Ishikawa (cell line): ENCODE measurements at regions not wholly inside any gene's neighbourhood (a gene's known extent, or its start where the extent isn't known, plus 50 kb on each side); places are given as distances from the start of the nearest gene placed in this dataset.

Source experiments
- CEBPB ChIP-seq: IDR thresholded peaks from 2 replicates; pipeline ENCODE4 v1.6.1; 2012
- CREB1 ChIP-seq: IDR thresholded peaks from 2 replicates; pipeline ENCODE4 v1.6.1; 2012; ENCODE audit warnings: low read depth
- EGR1 ChIP-seq: IDR thresholded peaks from 2 replicates; pipeline ENCODE4 v1.6.1; 2012
- EP300 ChIP-seq: IDR thresholded peaks from 2 replicates; pipeline ENCODE4 v1.6.1; 2012; ENCODE audit warnings: borderline replicate concordance
- FOXM1 ChIP-seq: IDR thresholded peaks from 2 replicates; pipeline ENCODE4 v1.6.1; 2012; ENCODE audit warnings: low read depth, borderline replicate concordance
- NFIC ChIP-seq: IDR thresholded peaks from 2 replicates; pipeline ENCODE4 v1.6.1; 2012
- RAD21 ChIP-seq: IDR thresholded peaks from 2 replicates; pipeline ENCODE4 v1.6.1; 2012; ENCODE audit warnings: low read depth
- REST ChIP-seq: IDR thresholded peaks from 2 replicates; pipeline ENCODE4 v1.6.1; 2012; ENCODE audit warnings: low read depth, mild to moderate bottlenecking
- TAF1 ChIP-seq: IDR thresholded peaks from 2 replicates; pipeline ENCODE4 v1.6.1; 2012; ENCODE audit warnings: low read depth, mild to moderate bottlenecking
- TCF12 ChIP-seq: IDR thresholded peaks from 2 replicates; pipeline ENCODE4 v1.6.1; 2012; ENCODE audit warnings: low read depth
- TEAD4 ChIP-seq: IDR thresholded peaks from 2 replicates; pipeline ENCODE4 v1.6.1; 2012
- USF1 ChIP-seq: IDR thresholded peaks from 2 replicates; pipeline ENCODE4 v1.6.1; 2012
- YY1 ChIP-seq: IDR thresholded peaks from 2 replicates; pipeline ENCODE4 v1.6.1; 2012; ENCODE audit warnings: low read depth
- ZBTB7A ChIP-seq: IDR thresholded peaks from 2 replicates; pipeline ENCODE4 v1.6.1; 2012; ENCODE audit warnings: low read depth
- TF ChIP-seq, protein P1 (sequence below): IDR thresholded peaks from 2 replicates; pipeline ENCODE4 v1.6.1; 2012

DNA sequence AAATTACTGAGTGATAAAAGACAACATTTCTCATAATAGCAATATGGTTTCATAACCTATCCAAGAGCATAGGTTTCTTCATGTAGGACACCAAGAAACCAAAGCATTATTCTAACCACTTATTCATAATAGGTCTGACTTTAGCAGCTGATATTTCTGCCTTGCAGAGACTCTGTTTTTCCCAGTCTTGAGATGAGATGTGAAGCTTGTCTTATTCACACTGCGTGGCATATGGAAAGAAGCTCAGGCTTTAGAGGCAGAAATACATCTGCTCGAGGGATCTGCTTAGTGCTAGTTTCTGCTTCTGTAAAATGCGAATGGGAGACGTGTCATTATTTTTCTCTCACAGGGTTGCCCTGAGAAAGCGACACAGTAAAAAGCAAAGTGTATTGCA is 232.0 kb upstream of the SPRY2 start:
- no peak for TF ChIP-seq USF1
- TF ChIP-seq EP300: no peak
- TF ChIP-seq YY1: no peak
- TF ChIP-seq TEAD4: no peak
- TF ChIP-seq CREB1: no peak
- TF ChIP-seq ZBTB7A: no peak
- TF ChIP-seq NFIC: no peak
- TF ChIP-seq CEBPB: no peak

DNA sequence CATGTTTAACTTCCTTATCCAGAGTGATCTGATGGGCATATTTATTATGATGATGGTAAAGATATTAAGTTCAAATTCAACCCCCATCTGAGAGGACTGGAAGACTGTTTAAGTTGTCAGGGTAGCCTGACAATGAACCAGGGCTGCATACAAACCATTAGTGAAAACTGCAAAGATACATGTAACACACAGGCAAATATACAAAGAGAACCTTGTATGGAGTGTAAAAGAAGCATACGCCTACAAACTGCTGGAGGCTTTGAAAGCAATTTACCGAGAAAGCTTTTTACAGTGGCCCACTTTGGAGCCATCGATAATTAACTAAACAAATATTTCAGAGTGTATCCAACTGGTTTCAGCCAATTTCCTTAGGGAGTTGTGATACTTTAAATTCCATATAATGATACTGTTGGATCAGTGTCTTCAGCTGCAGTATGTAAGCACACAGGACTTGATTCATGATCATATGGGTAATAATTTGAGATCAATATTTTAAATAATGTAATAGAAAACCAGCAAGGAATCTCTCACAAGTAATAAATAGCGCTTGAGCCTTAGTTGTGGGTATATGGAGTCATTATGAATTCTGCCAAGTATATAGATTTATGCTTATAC is 231.5 kb upstream of the SPRY2 start:
- TF ChIP-seq ZBTB7A (no peak), FOXM1 (no peak), CREB1 (no peak), NFIC (no peak), YY1 (no peak), EP300 (no peak), CEBPB (no peak), REST (no peak), EGR1 (no peak), RAD21 (no peak), TEAD4 (no peak), TAF1 (no peak), USF1 (no peak)

- TF ChIP-seq NFIC: no peak
- TF ChIP-seq TCF12: no peak
These were observed 230.7 kb upstream of the SPRY2 start for GRCh38 chr13:80571346-80572307.

- TF ChIP-seq TCF12: no peak
- no peak for TF ChIP-seq RAD21
- TF ChIP-seq, protein P1, sequence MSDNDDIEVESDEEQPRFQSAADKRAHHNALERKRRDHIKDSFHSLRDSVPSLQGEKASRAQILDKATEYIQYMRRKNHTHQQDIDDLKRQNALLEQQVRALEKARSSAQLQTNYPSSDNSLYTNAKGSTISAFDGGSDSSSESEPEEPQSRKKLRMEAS: no peak
- TF ChIP-seq TEAD4: no peak
- no peak for TF ChIP-seq YY1
- TF ChIP-seq EP300: no peak
- TF ChIP-seq EGR1: no peak
- TF ChIP-seq FOXM1: no peak
- no peak for TF ChIP-seq CREB1
- no peak for TF ChIP-seq CEBPB
- TF ChIP-seq NFIC: no peak
- TF ChIP-seq USF1: no peak
- TF ChIP-seq TAF1: no peak
- no peak for TF ChIP-seq REST
- TF ChIP-seq ZBTB7A: no peak
These were observed 222.5 kb upstream of the SPRY2 start for GRCh38 chr13:80563439-80563838.

DNA sequence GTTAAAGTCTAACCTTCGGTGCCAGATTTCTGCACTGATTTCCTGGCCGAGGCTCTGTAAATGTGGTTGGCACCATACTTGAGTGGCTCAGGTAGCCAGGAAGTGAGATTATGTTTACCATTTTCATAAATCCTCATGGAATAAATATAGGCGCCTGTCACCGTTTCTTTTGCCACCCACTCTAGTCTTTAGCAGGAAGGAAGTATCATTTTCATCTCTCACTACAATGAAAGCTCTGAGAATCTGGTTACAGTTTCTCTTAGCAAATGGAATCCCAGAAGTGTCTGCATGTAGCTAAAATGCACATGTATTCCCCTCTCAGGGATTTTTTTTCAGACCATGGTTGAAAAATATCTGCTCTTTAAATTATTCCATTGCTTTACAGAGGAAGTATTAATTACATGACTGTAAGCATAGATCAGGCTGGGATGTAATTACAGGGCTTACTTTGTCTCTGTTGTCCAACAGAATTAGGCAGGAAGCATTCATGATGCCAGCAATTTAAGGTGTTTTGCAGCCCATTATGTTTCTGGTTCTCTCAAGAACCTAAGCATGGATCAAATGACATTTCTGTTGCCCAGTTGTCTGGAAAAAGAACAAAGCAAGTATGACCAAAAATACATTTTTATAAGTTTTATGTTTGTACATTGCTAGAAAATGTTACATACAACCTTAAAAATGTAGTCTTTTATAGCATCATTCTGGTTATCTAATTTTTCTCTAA is 221.7 kb upstream of the SPRY2 start:
- TF ChIP-seq, protein P1: no peak
- TF ChIP-seq CEBPB (no peak), CREB1 (no peak), TEAD4 (no peak), TCF12 (no peak), EP300 (peak; percentile 29; the same call in 1 of the 2 replicates), RAD21 (no peak), FOXM1 (no peak), REST (no peak), NFIC (peak; percentile 17; the same call in 1 of the 2 replicates), YY1 (no peak), ZBTB7A (no peak), EGR1 (no peak), TAF1 (no peak)
